ENCODE measurements at regions not wholly inside any gene's neighbourhood (a gene's known extent, or its start where the extent isn't known, plus 50 kb on each side); places are given as distances from the start of the nearest gene placed in this dataset.

- TF ChIP-seq REST (IDR thresholded peaks at IDR 0.05; ENCODE audit: insufficient read depth in 1 of 2, low read depth in 2 of 2, low read length in 1 of 2) (no peak), CTCF (IDR thresholded peaks at IDR 0.05) (no peak), TCF7L2 (IDR thresholded peaks at IDR 0.05; ENCODE audit: low read depth, low read length) (no peak), SIN3A (IDR thresholded peaks at IDR 0.05; ENCODE audit: borderline replicate concordance, insufficient read depth, low read depth, low read length) (no peak), POLR2AphosphoS5 (IDR thresholded peaks at IDR 0.05; ENCODE audit: low read depth, low read length) (no peak)
- Histone ChIP-seq H3K4me3 (ENCODE audit: low read depth in 2 of 2, low read length in 2 of 2) (no peak overlapping the region), H3K4me1 (ENCODE audit: control insufficient read depth, insufficient read depth, low read length) (no peaks in the 10 kb centered on the region), H3K27me3 (ENCODE audit: control insufficient read depth, insufficient read depth, low read length) (no peaks in the 10 kb centered on the region), H3K27ac (ENCODE audit: low read length) (no peak overlapping the region), H3K36me3 (ENCODE audit: control insufficient read depth, insufficient read depth, low read length) (no peaks in the 10 kb centered on the region), H3K9me3 (ENCODE audit: control insufficient read depth, insufficient read depth, low read depth, low read length) (no peaks in the 10 kb centered on the region)
- ATAC-seq, result no peak
- POLR2A ChIA-PET, result no interaction called here
- in situ Hi-C loops (cut with HindIII; ENCODE audit: low pct_unique_long_range_greater_than_20kb, low sequenced_read_pairs) (no loop called here), intact Hi-C loops (cut with micrococcal nuclease; ENCODE audit: unreplicated experiment) (no loop called here)
- CTCF ChIA-PET, result no interaction called here
- DNase-seq (ENCODE audit: low read depth, low spot score), result no peak
- BruUV-seq (replicated peaks), result no TSS peak
Observed at GRCh38 chr11:25408146-25408545, 911.3 kb downstream of the LUZP2 start.

- Histone ChIP-seq H3K27ac (ENCODE audit: low read length) (no peak overlapping the region), H3K27me3 (ENCODE audit: control insufficient read depth, insufficient read depth, low read length) (no peaks in the 10 kb centered on the region), H3K4me1 (ENCODE audit: control insufficient read depth, insufficient read depth, low read length) (no peaks in the 10 kb centered on the region), H3K4me3 (ENCODE audit: low read depth in 2 of 2, low read length in 2 of 2) (no peak overlapping the region), H3K36me3 (ENCODE audit: control insufficient read depth, insufficient read depth, low read length) (no peaks in the 10 kb centered on the region), H3K9me3 (ENCODE audit: control insufficient read depth, insufficient read depth, low read depth, low read length) (no peaks in the 10 kb centered on the region)
- in situ Hi-C loops (cut with HindIII; ENCODE audit: low pct_unique_long_range_greater_than_20kb, low sequenced_read_pairs) (no loop called here), intact Hi-C loops (cut with micrococcal nuclease; ENCODE audit: unreplicated experiment) (no loop called here)
- no TSS peak for BruUV-seq (replicated peaks)
- DNase-seq (ENCODE audit: low read depth, low spot score), result no peak
- no peak for ATAC-seq
- ChIA-PET POLR2A (no interaction called here), CTCF (interaction anchor here (0.6 kb wide), 1 partner anchor 31 kb away, joined by 16 read pairs; no protein-coding TSS in a partner anchor)
- TF ChIP-seq POLR2AphosphoS5 (IDR thresholded peaks at IDR 0.05; ENCODE audit: low read depth, low read length) (no peak), SIN3A (IDR thresholded peaks at IDR 0.05; ENCODE audit: borderline replicate concordance, insufficient read depth, low read depth, low read length) (no peak), REST (IDR thresholded peaks at IDR 0.05; ENCODE audit: insufficient read depth in 1 of 2, low read depth in 2 of 2, low read length in 1 of 2) (no peak), TCF7L2 (IDR thresholded peaks at IDR 0.05; ENCODE audit: low read depth, low read length) (no peak), CTCF (IDR thresholded peaks at IDR 0.05) (no peak)
Observed at GRCh38 chr11:25415793-25416192, 916.1 kb upstream of the ANO3 start.
